GM12878 (cell line): ENCODE measurements at regions not wholly inside any gene's neighbourhood (a gene's known extent, or its start where the extent isn't known, plus 50 kb on each side); places are given as distances from the start of the nearest gene placed in this dataset.

Experiments used
- CTCF ChIP-seq, 3 experiments: IDR thresholded peaks in 2 of 3; conservative IDR thresholded peaks in 1 of 3; 2 replicates each; pipeline ENCODE4 v1.5.1; 2011; ENCODE audit warnings: low read depth in 3 of 3, low read length in 3 of 3, mild to moderate bottlenecking in 3 of 3, control low read depth in 2 of 3, moderate library complexity in 2 of 3, inconsistent platforms in 1 of 3, mixed read lengths in 1 of 3; ENCODE audit not compliant: control insufficient read depth in 2 of 3, insufficient read depth in 1 of 3; ENCODE audit errors: extremely low read depth in 1 of 3
- PRDM15 ChIP-seq: fragments of 450-650 bp; formaldehyde crosslinking; IDR thresholded peaks from 2 replicates; pipeline ENCODE4 v1.4.0; 2020; ENCODE audit warnings: mild to moderate bottlenecking, moderate library complexity
- RELB ChIP-seq: fragments of 450-650 bp; IDR thresholded peaks from 2 replicates; pipeline ENCODE4 v1.6.1; 2017; ENCODE audit warnings: low read depth, mild to moderate bottlenecking, moderate library complexity
- TCF12 ChIP-seq: IDR thresholded peaks from 2 replicates; pipeline ENCODE4 v1.6.1; 2011; ENCODE audit warnings: low read depth, mild to moderate bottlenecking, low read length

- TF ChIP-seq PRDM15: no peak
- no peak for TF ChIP-seq CTCF (IDR thresholded peaks at IDR 0.05 in 2 of 3, conservative IDR thresholded peaks at IDR 0.05 in 1 of 3; ENCODE audit: control insufficient read depth in 2 of 3, extremely low read depth in 1 of 3, insufficient read depth in 1 of 3, low read depth in 3 of 3, low read length in 3 of 3)
- TF ChIP-seq RELB: no peak
- TF ChIP-seq TCF12: no peak
These were observed 942.5 kb upstream of the CITED2 start for GRCh38 chr6:140316966-140317365.
